Keratinocyte (primary cell): ENCODE measurements at regions not wholly inside any gene's neighbourhood (a gene's known extent, or its start where the extent isn't known, plus 50 kb on each side); places are given as distances from the start of the nearest gene placed in this dataset.

Experiments
- DNase-seq: peaks from one replicate; pipeline ENCODE4 v3.0.0-alpha.2; 2011; ENCODE audit warnings: low read depth, missing footprints, low spot score
- FAIRE-seq: peaks from 2 replicates; lab custom pipeline; 2011; peaks lifted over from hg19 to GRCh38; lab: Jason Lieb, UNC
- H2AFZ ChIP-seq: 2 replicates; pipeline ENCODE4 v1.6.0; 2012; ENCODE audit warnings: low read length, control low read depth, inconsistent platforms; ENCODE audit not compliant: control insufficient read depth
- H3K27ac ChIP-seq: 2 replicates; pipeline ENCODE4 v1.5.1; 2011; ENCODE audit warnings: low read length; ENCODE audit not compliant: control insufficient read depth, insufficient read depth
- H3K27me3 ChIP-seq: 3 replicates; pipeline ENCODE4 v1.6.0; 2011; ENCODE audit warnings: low read length; ENCODE audit not compliant: control insufficient read depth, insufficient read depth; ENCODE audit errors: extremely low read depth
- H3K36me3 ChIP-seq, 2 experiments: 2 replicates in 1 of 2; 3 replicates in 1 of 2; pipeline ENCODE4 v1.5.1; 2011; ENCODE audit warnings: low read length in 2 of 2, mild to moderate bottlenecking in 1 of 2; ENCODE audit not compliant: control insufficient read depth in 2 of 2, insufficient read depth in 2 of 2; ENCODE audit errors: extremely low read depth in 1 of 2
- H3K4me1 ChIP-seq: 3 replicates; pipeline ENCODE4 v1.5.1; 2011; ENCODE audit warnings: low read length; ENCODE audit not compliant: control insufficient read depth, insufficient read depth; ENCODE audit errors: extremely low read depth
- H3K4me2 ChIP-seq: 3 replicates; pipeline ENCODE4 v1.6.0; 2011; ENCODE audit warnings: low read depth, low read length; ENCODE audit not compliant: control insufficient read depth, insufficient read depth; ENCODE audit errors: extremely low read depth
- H3K4me3 ChIP-seq, 3 experiments: fragments of 200-600 bp in 1 of 3; sonication (generic) in 1 of 3; 2 replicates in 2 of 3; 3 replicates in 1 of 3; pipeline ENCODE4 v1.5.1; 2011 to 2016; ENCODE audit warnings: low read length in 3 of 3, mild to moderate bottlenecking in 3 of 3, control low read depth in 2 of 3, inconsistent platforms in 1 of 3, low read depth in 1 of 3, mixed read lengths in 1 of 3, mixed run types in 1 of 3, moderate library complexity in 1 of 3; ENCODE audit not compliant: control insufficient read depth in 2 of 3, insufficient read depth in 2 of 3; ENCODE audit errors: extremely low read depth in 1 of 3
- H3K79me2 ChIP-seq: 2 replicates; pipeline ENCODE4 v1.6.0; 2012; ENCODE audit warnings: low read length; ENCODE audit not compliant: control insufficient read depth, insufficient read depth
- H3K9ac ChIP-seq: 3 replicates; pipeline ENCODE4 v1.6.0; 2011; ENCODE audit warnings: low read length; ENCODE audit not compliant: control insufficient read depth, insufficient read depth; ENCODE audit errors: extremely low read depth
- H3K9me1 ChIP-seq: 3 replicates; pipeline ENCODE4 v1.6.0; 2011; ENCODE audit warnings: low read length; ENCODE audit not compliant: control insufficient read depth, insufficient read depth; ENCODE audit errors: extremely low read depth
- H3K9me3 ChIP-seq: 2 replicates; pipeline ENCODE4 v1.5.1; 2012; ENCODE audit warnings: low read depth, low read length; ENCODE audit not compliant: control insufficient read depth
- H4K20me1 ChIP-seq: 3 replicates; pipeline ENCODE4 v1.6.0; 2011; ENCODE audit warnings: low read length; ENCODE audit not compliant: control insufficient read depth, insufficient read depth; ENCODE audit errors: extremely low read depth
- EZH2 ChIP-seq: IDR thresholded peaks from one replicate; pipeline ENCODE4 v1.6.1; 2012; ENCODE audit warnings: inconsistent platforms, mild to moderate bottlenecking, low read length, moderate library complexity
- dilution Hi-C: fragments of 300-500 bp; cut with MboI; formaldehyde crosslinking; loops from one replicate; pipeline ENCODE4 v1.7.0; 2020; ENCODE audit warnings: low sequenced_read_pairs; ENCODE audit not compliant: extremely low pct_ligation_motif_present
- TF ChIP-seq, protein P1 (sequence below), 3 experiments: IDR thresholded peaks in 1 of 3; conservative IDR thresholded peaks in 1 of 3; optimal IDR thresholded peaks in 1 of 3; 2 replicates in 2 of 3; 3 replicates in 1 of 3; pipeline versions ENCODE3 to v1.5.1; 2011; ENCODE audit warnings: low read length in 3 of 3, mild to moderate bottlenecking in 3 of 3, moderate library complexity in 2 of 3, control low read depth in 1 of 3, inconsistent platforms in 1 of 3; ENCODE audit not compliant: insufficient read depth in 2 of 3; ENCODE audit errors: extremely low read depth in 1 of 3

DNA sequence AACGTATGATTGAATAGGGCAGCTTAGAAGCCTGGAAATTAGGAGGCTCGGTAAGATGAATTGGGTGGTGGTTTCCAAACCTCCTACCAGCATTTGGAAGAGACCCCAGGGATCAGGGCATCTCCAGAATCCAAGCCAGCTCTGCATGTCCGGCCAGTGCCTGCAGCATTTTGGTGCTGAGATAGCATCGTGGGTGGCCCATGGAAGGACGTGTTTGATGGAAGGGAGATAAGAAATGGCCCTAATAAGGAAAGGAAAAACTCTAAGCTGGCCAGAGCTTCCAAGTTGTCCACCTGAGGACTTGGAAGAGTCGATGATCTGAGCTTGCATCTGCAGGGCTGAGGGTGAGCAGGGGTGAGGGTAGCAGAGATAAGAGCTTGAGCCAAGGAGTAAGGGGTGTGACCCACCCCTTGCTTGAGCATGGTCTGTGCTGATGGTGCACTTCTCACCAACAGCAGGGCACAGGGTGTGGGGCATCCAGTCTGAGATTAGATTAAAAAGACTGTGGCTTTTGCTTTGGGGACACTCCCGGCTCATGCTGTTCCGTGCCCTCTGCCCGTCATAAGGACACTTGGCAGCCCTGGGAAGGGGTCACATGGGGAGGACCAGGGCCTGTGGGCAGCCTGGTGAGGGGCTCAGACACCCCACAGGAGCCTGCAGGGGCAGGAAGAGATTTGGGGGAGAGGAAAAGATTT, 213.2 kb downstream of the ERMARD start:
- Histone ChIP-seq H3K27ac (no peak overlapping the region), H3K4me2 (no peak overlapping the region), H3K4me1 (no peaks in the 10 kb centered on the region), H3K9ac (no peak overlapping the region), H3K27me3 (no peaks in the 10 kb centered on the region), H3K79me2 (no peaks in the 10 kb centered on the region), H2AFZ (no peak overlapping the region), H3K9me1 (no peaks in the 10 kb centered on the region), H3K36me3 (no peaks in the 10 kb centered on the region), H4K20me1 (no peaks in the 10 kb centered on the region), H3K9me3 (no peaks in the 10 kb centered on the region), H3K4me3 (no peak overlapping the region)
- TF ChIP-seq, protein P1, sequence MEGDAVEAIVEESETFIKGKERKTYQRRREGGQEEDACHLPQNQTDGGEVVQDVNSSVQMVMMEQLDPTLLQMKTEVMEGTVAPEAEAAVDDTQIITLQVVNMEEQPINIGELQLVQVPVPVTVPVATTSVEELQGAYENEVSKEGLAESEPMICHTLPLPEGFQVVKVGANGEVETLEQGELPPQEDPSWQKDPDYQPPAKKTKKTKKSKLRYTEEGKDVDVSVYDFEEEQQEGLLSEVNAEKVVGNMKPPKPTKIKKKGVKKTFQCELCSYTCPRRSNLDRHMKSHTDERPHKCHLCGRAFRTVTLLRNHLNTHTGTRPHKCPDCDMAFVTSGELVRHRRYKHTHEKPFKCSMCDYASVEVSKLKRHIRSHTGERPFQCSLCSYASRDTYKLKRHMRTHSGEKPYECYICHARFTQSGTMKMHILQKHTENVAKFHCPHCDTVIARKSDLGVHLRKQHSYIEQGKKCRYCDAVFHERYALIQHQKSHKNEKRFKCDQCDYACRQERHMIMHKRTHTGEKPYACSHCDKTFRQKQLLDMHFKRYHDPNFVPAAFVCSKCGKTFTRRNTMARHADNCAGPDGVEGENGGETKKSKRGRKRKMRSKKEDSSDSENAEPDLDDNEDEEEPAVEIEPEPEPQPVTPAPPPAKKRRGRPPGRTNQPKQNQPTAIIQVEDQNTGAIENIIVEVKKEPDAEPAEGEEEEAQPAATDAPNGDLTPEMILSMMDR (optimal IDR thresholded peaks at IDR 0.05 in 1 of 3, IDR thresholded peaks at IDR 0.05 in 1 of 3, conservative IDR thresholded peaks at IDR 0.05 in 1 of 3; ENCODE audit: extremely low read depth in 1 of 3, insufficient read depth in 2 of 3, low read length in 3 of 3): no peak
- TF ChIP-seq EZH2: no peak
- FAIRE-seq: no peak
- DNase-seq: no peak
- dilution Hi-C loops: no loop called here

DNA sequence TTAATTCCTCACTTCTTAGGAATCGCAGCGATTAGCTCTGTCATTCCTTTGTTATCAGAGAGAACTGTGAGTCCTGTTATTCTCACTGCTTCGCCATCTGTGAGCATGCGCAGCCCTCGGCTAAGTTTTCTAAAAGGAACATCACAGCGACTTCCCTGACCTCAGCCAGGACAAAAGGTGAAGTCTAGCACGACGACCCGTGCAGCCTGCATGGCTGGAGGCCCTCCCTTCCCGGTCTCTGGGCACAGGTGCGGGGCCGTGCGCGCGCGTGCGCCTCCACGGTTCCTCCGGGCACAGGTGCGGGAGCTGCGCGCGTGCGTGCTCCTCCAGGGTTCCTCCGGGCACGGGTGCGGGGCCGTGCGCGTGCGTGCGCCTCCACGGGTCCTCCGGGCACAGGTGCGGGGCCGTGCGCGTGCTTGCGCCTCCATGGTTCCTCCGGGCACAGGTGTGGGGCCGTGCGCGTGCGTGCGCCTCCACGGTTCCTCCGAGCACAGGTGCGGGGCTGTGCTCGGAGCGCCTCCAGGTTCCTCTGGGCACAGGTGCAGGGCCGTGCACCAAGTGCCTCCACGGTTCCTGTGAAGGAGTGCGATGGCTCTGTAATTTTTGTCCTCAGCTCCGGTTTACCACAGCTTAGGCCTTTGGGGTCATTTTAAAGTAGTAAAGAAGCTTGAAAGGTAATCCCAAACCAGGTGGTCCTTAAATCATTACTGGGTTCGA, 212.3 kb downstream of the ERMARD start:
- DNase-seq (no peak), FAIRE-seq (no peak)
- no peaks in the 10 kb centered on the region for H4K20me1 ChIP-seq
- no peak overlapping the region for H3K4me2 ChIP-seq
- no peak overlapping the region for H3K4me3 ChIP-seq
- H3K9me1 ChIP-seq: no peaks in the 10 kb centered on the region
- no peak for TF ChIP-seq EZH2
- TF ChIP-seq, protein P1 (optimal IDR thresholded peaks at IDR 0.05 in 1 of 3, IDR thresholded peaks at IDR 0.05 in 1 of 3, conservative IDR thresholded peaks at IDR 0.05 in 1 of 3; ENCODE audit: extremely low read depth in 1 of 3, insufficient read depth in 2 of 3, low read length in 3 of 3): no peak
- dilution Hi-C loops: no loop called here
- no peaks in the 10 kb centered on the region for H3K27me3 ChIP-seq
- H3K9ac ChIP-seq: no peak overlapping the region
- no peaks in the 10 kb centered on the region for H3K79me2 ChIP-seq
- no peaks in the 10 kb centered on the region for H3K9me3 ChIP-seq
- H3K36me3 ChIP-seq: no peaks in the 10 kb centered on the region
- H3K27ac ChIP-seq: no peak overlapping the region
- H2AFZ ChIP-seq: no peak overlapping the region
- H3K4me1 ChIP-seq: peaks cover 9% of the 10 kb centered on the region
